HG03575 (cell line): ENCODE measurements at regions not wholly inside any gene's neighbourhood (a gene's known extent, or its start where the extent isn't known, plus 50 kb on each side); places are given as distances from the start of the nearest gene placed in this dataset.
"Not testable (repeated sequence)": the region's sequence is repeated elsewhere in the genome, so short reads cannot be mapped to it uniquely, and the experiment has no call there.

Experiments used
- ATAC-seq: cut with Tn5 transposase; IDR thresholded peaks from one replicate; pipeline ENCODE4 v1.9.1; 2021; ENCODE audit not compliant: unreplicated experiment, insufficient number of reproducible peaks, low FRiP score; ENCODE audit errors: extremely low read depth

DNA sequence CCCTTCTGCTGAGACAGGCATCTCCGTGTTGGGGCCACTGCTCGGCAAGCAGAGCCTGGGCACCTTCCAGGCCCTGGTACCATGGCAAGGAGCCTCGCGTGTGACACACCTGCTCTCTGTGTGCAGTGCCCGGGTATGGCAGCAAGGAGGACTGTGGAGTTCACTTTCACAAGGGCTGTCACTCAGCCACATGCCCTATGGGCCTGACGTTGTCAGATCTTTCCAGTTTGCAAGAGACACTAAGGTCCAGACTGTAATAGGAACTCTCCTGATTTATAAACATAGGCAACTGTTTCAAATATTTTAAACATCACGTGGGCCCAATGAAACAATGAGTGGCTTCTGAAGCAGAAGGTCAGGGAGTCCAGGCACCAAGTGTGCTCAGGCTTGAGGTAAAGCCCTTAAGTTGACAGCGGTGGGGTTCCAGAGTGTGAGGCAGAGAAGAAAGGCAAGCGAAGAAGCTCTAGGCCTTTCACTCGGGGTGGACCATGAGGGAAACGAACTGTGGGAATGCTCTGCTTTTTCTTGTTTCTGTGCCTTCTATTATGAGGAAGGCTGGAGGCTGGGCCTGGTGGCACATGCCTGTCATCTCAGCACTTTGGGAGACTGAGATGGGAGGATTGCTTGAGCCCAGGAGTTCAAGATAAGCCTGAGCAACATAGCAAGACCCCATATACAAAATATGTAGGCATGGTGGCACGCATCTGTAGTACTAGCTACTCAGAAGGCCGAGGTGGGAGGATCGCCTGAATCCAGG, 108.6 kb upstream of the TRIM2 start:
- ATAC-seq: no peak

DNA sequence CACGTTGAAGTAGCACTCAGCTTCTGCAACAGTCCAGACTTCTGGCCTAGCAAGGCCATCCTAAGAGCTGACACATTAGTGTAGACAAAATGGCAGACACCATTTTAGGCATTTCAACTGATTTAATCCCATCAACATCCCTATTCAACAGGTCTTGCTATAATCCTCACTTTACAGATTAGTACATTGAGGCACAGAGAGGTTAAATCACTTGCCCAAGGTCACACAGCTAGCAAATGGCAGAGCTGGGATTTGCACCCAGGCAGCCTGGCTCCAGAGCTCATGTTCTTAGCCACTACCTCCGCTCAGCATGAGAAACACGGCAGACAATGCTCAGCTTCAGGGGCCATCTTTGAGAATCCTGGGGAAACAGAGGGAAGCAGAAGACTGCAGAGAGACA, 107.9 kb upstream of the TRIM2 start:
- no peak for ATAC-seq

DNA sequence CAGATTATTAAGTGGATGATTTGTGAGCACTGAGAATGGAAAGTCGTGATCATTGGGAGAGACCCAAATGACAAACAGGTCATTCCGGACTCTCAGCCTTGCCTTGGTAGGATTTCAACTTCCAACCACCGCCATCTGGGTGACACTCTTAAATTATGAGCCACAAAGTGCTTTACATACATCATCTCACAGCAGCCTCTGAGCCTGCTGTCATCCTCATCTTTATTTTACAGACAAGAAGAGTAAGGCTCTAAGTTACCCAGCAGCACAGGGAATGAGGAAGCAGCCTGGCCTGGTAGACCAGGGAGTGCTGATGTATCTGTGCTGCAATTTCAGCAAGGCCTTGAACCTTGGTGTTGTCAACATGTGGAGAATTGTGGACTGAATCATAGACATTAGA, 105.8 kb upstream of the TRIM2 start:
- no peak for ATAC-seq

DNA sequence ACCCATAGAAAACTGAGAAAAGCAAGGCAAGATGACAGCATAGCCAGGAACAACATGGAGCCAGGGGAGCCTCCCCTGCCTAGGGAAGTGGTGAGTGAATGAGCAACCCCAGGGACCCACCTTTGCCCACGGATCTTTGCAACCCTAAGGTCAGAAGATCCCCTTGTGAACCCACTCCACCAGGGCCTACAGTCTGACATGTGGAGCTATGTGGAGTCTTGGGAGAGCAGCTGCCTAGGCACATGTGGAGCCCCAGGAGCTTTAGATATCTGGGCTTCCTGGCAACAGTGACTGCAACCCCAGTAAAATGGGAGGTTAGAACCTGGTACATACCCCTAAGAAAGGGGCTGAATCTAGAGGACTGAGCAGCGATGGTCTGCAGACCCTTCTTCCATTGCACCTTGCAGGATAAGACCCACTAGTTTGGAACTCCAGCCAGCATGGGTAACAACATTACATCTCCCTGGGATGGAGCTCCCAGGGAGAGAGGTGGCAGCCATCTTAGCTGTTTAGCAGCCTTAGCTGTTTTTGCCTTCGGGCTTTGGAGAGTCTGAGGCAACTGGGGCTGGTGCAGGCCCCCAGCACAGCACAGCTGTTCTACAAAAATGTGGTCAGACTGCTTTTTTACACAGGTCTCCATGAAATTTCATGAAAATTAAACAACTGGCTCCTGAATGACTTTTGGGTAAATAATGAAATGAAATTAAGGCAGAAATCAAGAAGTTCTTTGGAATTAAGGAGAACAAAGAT, 104.7 kb upstream of the TRIM2 start:
- no peak for ATAC-seq

DNA sequence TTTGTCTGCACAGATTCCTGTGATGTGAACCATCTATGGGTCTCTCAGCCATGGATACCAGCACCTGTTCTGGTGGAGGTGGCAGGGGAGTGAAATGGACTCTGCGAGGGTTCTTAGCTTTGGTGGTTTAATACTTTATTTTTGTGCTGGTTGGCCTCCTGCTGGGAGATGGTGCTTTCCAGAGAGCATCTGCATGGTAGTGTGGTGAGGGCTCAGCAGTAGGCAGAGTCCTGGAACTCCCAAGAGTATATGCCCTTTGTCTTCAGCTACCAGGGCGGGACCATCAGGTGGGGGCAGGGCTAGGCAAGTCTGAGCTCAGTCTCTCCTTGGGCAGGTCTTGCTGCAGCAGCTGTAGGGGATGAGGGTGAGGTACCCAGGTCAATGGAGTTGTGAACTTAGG, 97.5 kb upstream of the TRIM2 start:
- not testable (repeated sequence) for ATAC-seq

GRCh38 chr4:153107246-153107645, 97.0 kb upstream of the TRIM2 start:
- ATAC-seq: no peak

GRCh38 chr4:153109296-153109849, 94.9 kb upstream of the TRIM2 start:
- no peak for ATAC-seq

DNA sequence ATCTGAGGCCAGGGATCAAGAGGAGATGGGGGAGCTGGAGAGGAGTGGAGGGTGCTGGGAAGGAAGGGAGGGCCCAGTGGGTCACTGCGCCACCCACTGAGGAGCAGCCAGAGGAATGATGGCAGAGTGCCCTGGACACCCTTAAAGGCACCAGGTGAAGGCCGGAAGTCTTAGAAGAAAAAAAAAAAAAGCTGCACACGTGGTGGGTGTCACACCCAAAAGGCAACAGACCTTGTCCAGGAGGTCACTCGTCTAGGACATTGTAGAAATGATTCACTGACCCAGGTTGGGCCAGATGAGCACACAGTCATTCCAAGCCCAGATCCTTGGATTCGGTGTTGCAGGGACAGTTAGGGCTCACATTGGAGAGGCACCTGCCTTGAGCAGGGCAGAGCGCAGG, 93.5 kb upstream of the TRIM2 start:
- no peak for ATAC-seq

- ATAC-seq: no peak
Measured at GRCh38 chr4:153111426-153112040, 92.7 kb upstream of the TRIM2 start.

DNA sequence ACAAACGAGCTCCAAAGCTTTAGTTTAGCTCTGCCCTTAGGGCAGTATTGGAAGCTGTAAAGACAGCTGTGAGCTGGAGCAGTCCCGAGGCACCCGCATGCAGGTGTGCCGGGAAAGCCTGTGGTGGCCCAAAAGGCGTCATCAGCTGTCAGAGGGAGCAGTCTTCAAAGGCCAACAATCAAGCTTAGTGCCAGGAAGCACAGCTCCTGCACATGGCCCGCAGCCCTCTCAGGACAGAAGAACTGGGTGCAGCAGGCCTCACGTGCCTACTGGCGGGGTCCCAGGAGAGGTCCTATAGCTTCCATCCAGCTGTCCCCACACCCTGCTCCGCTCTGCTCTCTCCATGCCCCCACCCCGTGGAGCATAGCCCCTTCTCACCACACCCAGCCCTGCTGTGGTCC, 92.2 kb upstream of the TRIM2 start:
- no peak for ATAC-seq

DNA sequence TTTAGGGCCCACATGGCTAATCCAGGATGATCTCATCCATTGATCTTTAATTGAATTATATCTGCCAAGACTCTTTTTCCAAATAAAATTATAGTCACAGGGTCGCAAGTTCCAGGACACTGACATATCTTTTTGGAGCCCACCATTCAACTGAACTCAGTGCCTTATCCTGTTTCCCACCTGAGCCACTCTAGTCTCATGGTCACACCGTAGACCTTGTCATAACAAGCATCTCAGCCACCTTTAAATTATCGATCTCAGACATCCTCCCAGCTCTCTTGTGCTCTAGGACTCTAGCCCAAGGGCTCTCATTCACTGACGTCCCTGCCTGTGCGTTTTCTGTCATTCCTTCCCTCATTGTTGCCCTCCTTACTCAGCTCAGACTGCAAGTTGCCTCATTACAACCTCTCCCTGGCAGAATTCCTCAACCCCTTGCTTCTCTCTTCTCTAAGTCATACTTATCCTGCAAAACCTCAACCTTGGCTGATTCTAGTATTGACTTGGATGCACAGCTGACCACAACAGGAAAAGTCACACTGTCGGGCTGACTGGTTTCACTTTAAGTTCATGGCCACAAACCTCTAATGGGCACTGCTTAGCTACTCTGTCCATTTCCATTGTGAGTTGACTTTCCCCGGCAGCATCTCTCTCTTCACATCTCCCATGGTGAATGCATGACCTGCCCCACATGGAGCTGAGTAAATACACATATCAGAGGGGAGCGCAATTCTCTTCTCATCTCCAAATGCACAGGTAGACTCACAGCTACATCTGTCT, 91.0 kb upstream of the TRIM2 start:
- ATAC-seq: no peak

- ATAC-seq: no peak
Measured at GRCh38 chr4:153113838-153114105, 90.5 kb upstream of the TRIM2 start.

GRCh38 chr4:153114771-153115321, 89.4 kb upstream of the TRIM2 start:
- ATAC-seq: no peak

- ATAC-seq: no peak
Measured at GRCh38 chr4:153115322-153116290, 88.6 kb upstream of the TRIM2 start.

GRCh38 chr4:153116291-153116680, 88.0 kb upstream of the TRIM2 start:
- ATAC-seq: no peak

GRCh38 chr4:153116801-153117200, 87.4 kb upstream of the TRIM2 start:
- ATAC-seq: no peak

GRCh38 chr4:153117554-153117953, 86.7 kb upstream of the TRIM2 start:
- no peak for ATAC-seq

- no peak for ATAC-seq
Measured at GRCh38 chr4:153119626-153120025, 84.6 kb upstream of the TRIM2 start.
